Activated naive CD4-positive, alpha-beta T cell treated with anti-CD3 and anti-CD28 coated beads, Interleukin-2, amount 50 U/mL, for 24 hours (primary cell): ENCODE measurements at regions not wholly inside any gene's neighbourhood (a gene's known extent, or its start where the extent isn't known, plus 50 kb on each side); places are given as distances from the start of the nearest gene placed in this dataset.
"Not testable (repeated sequence)": the region's sequence is repeated elsewhere in the genome, so short reads cannot be mapped to it uniquely, and the experiment has no call there.

Experiments
- H3K27ac Mint-ChIP-seq: one replicate; pipeline ENCODE4 v1.8.0; 2021; ENCODE audit warnings: mild to moderate bottlenecking, mixed read lengths
- H3K27me3 Mint-ChIP-seq: one replicate; pipeline ENCODE4 v1.8.0; 2021; ENCODE audit warnings: mixed read lengths
- H3K36me3 Mint-ChIP-seq: one replicate; pipeline ENCODE4 v1.8.0; 2021; ENCODE audit warnings: mixed read lengths
- H3K4me1 Mint-ChIP-seq: one replicate; pipeline ENCODE4 v1.8.0; 2021; ENCODE audit warnings: mixed read lengths
- H3K4me3 Mint-ChIP-seq: one replicate; pipeline ENCODE4 v1.8.0; 2021; ENCODE audit warnings: mild to moderate bottlenecking, mixed read lengths
- H3K9me3 Mint-ChIP-seq: one replicate; pipeline ENCODE4 v1.8.0; 2021; ENCODE audit warnings: mixed read lengths

- Mint-ChIP-seq H3K36me3 (no peaks in the 10 kb centered on the region), H3K27me3 (no peaks in the 10 kb centered on the region), H3K27ac (no peak overlapping the region), H3K4me1 (no peaks in the 10 kb centered on the region), H3K9me3 (peaks cover 1% of the 10 kb centered on the region), H3K4me3 (no peak overlapping the region)
Measured at GRCh38 chr18:34521040-34521439, 189.1 kb upstream of the DTNA start.

DNA sequence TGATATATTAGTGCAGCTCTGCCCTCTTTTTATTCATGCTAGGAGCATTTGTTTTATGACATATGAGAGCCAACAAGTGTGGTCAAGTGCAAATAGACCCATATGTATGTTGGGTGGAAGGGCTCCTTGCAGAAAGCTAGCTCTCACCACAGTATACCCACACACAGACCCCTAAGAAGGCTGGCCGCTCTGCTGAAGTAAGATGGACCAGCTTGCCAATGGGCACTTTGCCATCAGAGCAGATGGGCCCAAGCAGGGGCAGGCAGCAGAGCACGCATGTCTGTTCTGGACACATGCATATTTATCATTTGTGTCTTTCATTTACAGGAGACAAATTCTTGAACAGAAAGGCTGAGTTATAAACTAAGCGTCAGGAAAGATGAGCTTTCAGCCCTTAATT is 187.5 kb upstream of the DTNA start:
- H3K4me1 Mint-ChIP-seq: no peaks in the 10 kb centered on the region
- no peak overlapping the region for H3K4me3 Mint-ChIP-seq
- H3K27ac Mint-ChIP-seq: no peak overlapping the region
- H3K36me3 Mint-ChIP-seq: no peaks in the 10 kb centered on the region
- H3K27me3 Mint-ChIP-seq: no peaks in the 10 kb centered on the region
- no peaks in the 10 kb centered on the region for H3K9me3 Mint-ChIP-seq

DNA sequence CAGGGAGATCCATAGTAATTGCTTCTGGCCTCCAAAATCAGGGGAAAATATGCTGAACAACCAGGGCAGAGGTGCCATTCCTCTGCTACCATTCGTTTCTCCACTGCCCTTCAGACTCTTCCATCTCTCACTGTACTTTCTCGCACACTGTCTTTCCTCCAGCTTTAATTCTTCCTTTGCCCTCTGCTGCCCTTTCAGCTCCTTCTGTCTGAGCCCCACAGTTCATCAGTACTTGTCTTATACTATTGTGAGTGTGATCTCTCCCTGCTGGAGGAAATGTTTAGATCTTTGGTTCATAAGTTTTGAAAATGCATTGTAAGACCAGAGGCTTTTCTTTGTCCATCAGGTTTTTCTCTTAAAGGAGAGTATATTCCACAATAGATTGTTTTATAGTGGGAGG is 184.9 kb upstream of the DTNA start:
- Mint-ChIP-seq H3K4me3 (no peak overlapping the region), H3K27ac (no peak overlapping the region), H3K9me3 (no peaks in the 10 kb centered on the region), H3K27me3 (no peaks in the 10 kb centered on the region), H3K4me1 (no peaks in the 10 kb centered on the region), H3K36me3 (no peaks in the 10 kb centered on the region)

DNA sequence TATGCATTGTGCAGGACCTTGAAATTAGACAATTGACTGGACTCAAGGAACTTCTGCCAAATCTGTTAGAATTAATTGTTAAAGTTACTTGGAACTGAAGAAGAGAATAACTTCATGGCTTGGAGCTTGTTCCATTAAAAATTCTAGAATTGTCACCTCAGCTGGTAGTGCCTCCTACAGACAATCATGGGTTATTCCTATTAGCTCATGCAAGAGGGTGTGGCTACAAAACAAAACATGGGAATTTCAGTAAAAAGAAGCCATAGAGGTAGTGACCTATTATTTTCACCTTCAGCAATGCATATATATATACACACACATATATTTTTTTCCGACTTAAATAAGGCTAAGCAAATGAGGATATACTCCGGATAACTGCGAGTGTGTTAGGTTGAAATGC is 181.9 kb upstream of the DTNA start:
- Mint-ChIP-seq H3K4me3 (no peak overlapping the region), H3K27ac (no peak overlapping the region), H3K27me3 (no peaks in the 10 kb centered on the region), H3K4me1 (no peaks in the 10 kb centered on the region), H3K36me3 (no peaks in the 10 kb centered on the region), H3K9me3 (no peaks in the 10 kb centered on the region)

DNA sequence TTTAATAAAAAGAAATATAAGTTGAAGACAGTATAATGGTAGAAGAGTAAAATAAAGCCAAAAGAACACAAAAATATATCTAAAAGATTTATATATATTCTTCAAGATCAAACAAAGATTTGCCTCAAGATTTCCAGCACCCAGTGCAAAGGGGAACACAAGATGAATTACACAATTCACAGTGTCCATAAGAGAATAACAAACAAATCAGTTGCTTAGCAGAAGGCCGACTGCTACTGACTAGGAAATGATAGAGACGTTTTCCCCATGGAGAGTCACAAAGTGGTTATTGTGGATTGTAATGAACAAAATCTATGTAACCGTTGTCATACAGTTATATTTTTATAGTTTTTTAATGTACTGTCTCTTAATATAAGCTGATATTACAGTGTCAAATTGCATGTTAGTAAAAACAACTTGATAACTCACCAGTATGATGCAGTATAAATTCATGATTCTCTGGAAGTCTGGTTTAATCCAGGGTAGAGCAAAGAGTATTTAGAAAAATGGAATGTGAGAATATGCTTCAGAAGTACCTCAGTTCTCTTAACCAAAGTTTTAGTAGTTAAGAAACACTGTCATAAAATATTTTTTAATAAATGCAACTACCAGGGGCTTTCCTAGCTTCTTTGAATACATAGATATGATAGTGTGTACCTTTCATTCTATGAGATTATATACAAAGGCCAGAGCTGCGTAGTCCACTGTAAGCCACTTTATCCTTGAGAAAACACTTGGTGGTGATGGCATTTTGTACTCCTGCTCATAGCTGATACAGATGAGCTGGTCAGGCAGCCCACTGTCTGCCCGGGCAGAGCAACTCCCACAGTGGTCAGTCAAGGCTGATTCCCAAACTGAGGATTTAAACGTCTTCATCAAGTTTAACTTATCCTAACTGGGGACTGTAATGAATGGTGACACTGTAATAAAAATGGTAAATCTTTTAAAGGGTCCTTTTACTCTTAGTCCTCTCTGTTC is 180.5 kb upstream of the DTNA start:
- H3K27ac Mint-ChIP-seq: no peak overlapping the region
- H3K4me1 Mint-ChIP-seq: no peaks in the 10 kb centered on the region
- H3K9me3 Mint-ChIP-seq: no peaks in the 10 kb centered on the region
- no peaks in the 10 kb centered on the region for H3K36me3 Mint-ChIP-seq
- no peaks in the 10 kb centered on the region for H3K27me3 Mint-ChIP-seq
- H3K4me3 Mint-ChIP-seq: no peak overlapping the region

DNA sequence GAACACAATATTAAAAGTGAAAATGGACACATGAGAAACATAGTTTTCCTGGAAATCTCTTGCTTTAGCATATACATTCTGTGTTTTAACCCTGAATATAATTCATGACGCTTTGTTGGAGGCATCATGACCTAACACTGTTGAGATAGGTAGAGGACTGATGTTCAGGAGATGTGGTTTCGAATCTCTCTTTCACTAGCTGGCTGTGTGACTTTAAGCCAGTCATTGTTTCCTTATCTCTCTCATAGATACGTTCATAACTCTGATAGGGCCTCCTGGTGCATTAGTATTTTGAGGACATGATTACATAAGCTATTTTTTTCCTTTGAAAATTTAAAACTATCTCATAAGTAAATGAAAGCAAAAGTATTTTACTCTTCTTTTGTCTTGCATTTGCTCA is 179.0 kb upstream of the DTNA start:
- H3K36me3 Mint-ChIP-seq: no peaks in the 10 kb centered on the region
- no peak overlapping the region for H3K4me3 Mint-ChIP-seq
- H3K9me3 Mint-ChIP-seq: no peaks in the 10 kb centered on the region
- no peaks in the 10 kb centered on the region for H3K4me1 Mint-ChIP-seq
- no peak overlapping the region for H3K27ac Mint-ChIP-seq
- no peaks in the 10 kb centered on the region for H3K27me3 Mint-ChIP-seq

DNA sequence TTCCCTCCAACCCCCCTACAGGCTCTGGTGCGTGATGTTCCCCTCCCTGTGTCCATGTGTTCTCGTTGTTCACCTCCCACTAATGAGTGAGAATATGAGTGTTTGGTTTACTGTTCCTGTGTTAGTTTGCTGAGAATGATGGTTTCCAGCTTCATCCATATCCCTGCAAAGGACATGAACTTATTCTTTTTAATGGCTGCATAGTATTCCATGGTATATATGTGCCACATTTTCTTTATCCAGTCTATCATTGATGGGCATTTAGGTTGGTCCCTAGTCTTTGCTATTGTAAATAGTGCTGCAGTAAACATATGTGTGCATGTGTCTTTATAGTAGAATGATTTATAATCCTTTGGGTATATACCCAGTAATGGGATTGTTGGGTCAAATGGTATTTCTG is 175.5 kb upstream of the DTNA start:
- not testable (repeated sequence) for H3K27ac Mint-ChIP-seq, H3K36me3 Mint-ChIP-seq, H3K4me3 Mint-ChIP-seq, H3K4me1 Mint-ChIP-seq, H3K27me3 Mint-ChIP-seq, H3K9me3 Mint-ChIP-seq

DNA sequence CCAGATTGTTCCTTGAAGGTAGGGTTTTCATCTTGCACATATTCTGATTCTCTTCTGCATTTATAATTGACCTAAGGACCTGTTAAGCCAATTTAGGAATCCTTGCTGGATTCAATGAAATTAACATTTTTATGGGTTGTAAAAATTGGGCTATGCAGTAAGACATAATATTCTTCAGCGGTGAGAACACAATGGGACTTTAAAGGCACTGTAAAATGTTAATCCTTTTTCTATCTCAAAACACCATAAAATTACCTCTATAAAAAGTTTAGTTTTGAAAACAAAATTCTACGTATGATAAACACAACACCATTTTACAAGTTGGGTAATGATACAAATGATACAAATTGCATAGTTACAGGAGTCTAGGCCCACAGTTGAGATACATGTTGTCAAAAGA is 169.2 kb upstream of the DTNA start:
- Mint-ChIP-seq H3K27ac (no peak overlapping the region), H3K9me3 (no peaks in the 10 kb centered on the region), H3K27me3 (no peaks in the 10 kb centered on the region), H3K36me3 (no peaks in the 10 kb centered on the region), H3K4me3 (no peak overlapping the region), H3K4me1 (no peaks in the 10 kb centered on the region)

- Mint-ChIP-seq H3K36me3 (no peaks in the 10 kb centered on the region), H3K27ac (no peak overlapping the region), H3K9me3 (no peaks in the 10 kb centered on the region), H3K4me3 (no peak overlapping the region), H3K27me3 (no peaks in the 10 kb centered on the region), H3K4me1 (no peaks in the 10 kb centered on the region)
Measured at GRCh38 chr18:34542625-34543024, 167.5 kb upstream of the DTNA start.

- Mint-ChIP-seq H3K27ac (no peak overlapping the region), H3K4me1 (no peaks in the 10 kb centered on the region), H3K27me3 (no peaks in the 10 kb centered on the region), H3K36me3 (no peaks in the 10 kb centered on the region), H3K4me3 (no peak overlapping the region), H3K9me3 (no peaks in the 10 kb centered on the region)
Measured at GRCh38 chr18:34543356-34543755, 166.7 kb upstream of the DTNA start.

DNA sequence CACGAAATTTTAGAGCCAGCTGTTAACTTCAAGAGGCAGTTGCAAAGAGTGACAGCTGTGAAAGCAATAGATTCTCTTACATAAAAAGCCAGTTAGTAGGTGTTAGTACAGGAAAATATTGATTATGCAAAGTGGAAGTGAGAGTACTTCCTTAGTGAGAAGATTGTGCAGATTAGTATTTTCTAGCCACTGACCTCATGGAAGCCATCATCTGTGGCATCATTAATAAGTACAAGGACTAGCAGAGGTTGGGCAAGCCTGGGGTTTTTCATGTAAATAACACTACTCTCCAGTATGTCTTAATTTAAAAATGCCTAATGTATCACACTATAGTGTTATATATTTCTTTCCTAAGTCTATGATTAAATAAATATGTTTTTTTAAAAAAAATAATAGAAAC is 166.2 kb upstream of the DTNA start:
- Mint-ChIP-seq H3K4me3 (no peak overlapping the region), H3K4me1 (no peaks in the 10 kb centered on the region), H3K36me3 (no peaks in the 10 kb centered on the region), H3K9me3 (no peaks in the 10 kb centered on the region), H3K27me3 (no peaks in the 10 kb centered on the region), H3K27ac (no peak overlapping the region)

DNA sequence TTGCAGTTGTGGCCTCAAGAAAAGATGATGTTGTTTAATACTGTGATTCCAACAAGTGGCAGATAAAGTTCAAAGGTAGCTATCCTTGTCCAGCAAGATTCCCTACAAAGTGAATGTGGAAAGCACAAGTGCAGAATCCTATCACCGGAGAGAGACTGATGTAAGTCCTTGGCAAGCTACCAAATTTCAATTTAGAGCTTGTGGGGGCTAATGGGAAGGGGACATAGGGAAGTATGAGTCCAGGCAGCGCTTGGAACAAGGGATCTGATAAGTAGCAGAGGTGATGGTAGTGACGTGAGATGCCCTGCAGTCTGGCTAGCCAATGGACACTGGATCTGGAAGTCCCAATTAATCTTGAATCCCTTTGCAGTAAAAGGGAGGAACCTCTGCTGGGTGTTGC is 165.2 kb upstream of the DTNA start:
- H3K9me3 Mint-ChIP-seq: no peaks in the 10 kb centered on the region
- no peaks in the 10 kb centered on the region for H3K27me3 Mint-ChIP-seq
- H3K4me1 Mint-ChIP-seq: no peaks in the 10 kb centered on the region
- no peak overlapping the region for H3K4me3 Mint-ChIP-seq
- no peak overlapping the region for H3K27ac Mint-ChIP-seq
- no peaks in the 10 kb centered on the region for H3K36me3 Mint-ChIP-seq

DNA sequence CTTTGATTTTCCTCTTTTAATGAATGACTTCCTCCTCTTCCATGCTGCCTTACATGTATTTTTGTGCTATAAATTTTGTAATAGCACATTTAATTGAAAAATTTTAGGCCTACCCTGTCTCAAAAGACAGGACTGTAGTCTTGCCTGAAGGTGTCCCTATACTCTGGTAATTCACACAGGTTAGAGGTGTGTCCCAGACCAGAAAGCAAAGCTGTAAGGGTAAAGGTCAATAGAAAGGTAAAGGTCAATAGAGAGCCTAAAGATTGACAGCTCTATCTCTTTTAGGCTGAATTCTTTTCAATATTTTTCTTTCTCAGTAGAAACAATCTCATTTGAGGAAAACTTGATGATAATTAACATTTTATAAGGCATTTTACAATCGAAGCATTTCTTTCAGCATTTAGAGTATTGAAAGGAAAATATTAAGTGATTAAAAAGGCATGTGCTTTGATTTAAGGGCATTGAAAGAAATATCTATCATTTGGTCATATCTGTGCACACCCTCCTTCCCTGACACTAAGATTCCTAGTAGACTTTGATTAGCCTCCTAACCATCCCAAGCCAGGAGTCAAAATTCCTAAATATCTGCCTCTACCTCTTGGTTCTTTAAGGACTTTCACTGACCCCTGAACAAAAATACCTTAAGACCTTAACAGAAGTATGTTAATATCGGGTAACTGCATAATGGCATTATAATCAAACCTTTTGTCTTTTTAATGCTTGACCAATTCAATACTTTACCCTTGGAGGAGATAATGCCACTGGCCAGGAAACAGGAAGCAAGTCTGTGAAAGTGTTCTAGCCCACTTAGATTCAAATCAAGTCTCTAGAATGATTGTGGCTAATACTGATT is 161.8 kb upstream of the DTNA start:
- Mint-ChIP-seq H3K9me3 (no peaks in the 10 kb centered on the region), H3K27me3 (no peaks in the 10 kb centered on the region), H3K36me3 (no peaks in the 10 kb centered on the region), H3K27ac (no peak overlapping the region), H3K4me3 (no peak overlapping the region), H3K4me1 (no peaks in the 10 kb centered on the region)

GRCh38 chr18:34548973-34549294 is 161.2 kb upstream of the DTNA start:
- Mint-ChIP-seq H3K27ac (no peak overlapping the region), H3K9me3 (no peaks in the 10 kb centered on the region)

DNA sequence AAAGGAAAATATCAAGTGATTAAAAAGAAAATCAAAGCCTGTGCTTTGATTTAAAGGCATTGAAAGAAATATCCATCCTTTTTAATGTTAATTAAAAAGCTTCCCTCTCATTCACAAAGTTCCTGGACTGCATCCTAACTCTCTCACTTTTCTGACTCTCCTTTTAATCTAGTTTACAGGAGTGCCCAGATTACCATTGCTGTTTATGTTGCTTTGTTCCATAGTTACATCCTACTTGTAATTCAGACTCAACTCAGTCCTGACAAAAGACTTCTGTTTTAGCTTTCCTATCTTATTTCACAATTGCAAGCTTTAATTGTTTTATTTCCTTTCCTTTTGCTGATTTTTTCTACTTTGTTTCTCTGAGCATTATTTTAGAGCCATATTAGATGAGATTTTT is 160.7 kb upstream of the DTNA start:
- Mint-ChIP-seq H3K4me3 (no peak overlapping the region), H3K27ac (no peak overlapping the region), H3K4me1 (no peaks in the 10 kb centered on the region), H3K27me3 (no peaks in the 10 kb centered on the region), H3K9me3 (no peaks in the 10 kb centered on the region), H3K36me3 (no peaks in the 10 kb centered on the region)

More at GRCh38 chr18:34548973-34549294, 161.2 kb upstream of the DTNA start:
- no peaks in the 10 kb centered on the region for H3K27me3 Mint-ChIP-seq
- no peaks in the 10 kb centered on the region for H3K36me3 Mint-ChIP-seq
- no peak overlapping the region for H3K4me3 Mint-ChIP-seq
- no peaks in the 10 kb centered on the region for H3K4me1 Mint-ChIP-seq

GRCh38 chr18:34550156-34550555 is 159.9 kb upstream of the DTNA start:
- no peaks in the 10 kb centered on the region for H3K4me1 Mint-ChIP-seq
- H3K27ac Mint-ChIP-seq: no peak overlapping the region
- no peaks in the 10 kb centered on the region for H3K9me3 Mint-ChIP-seq
- H3K36me3 Mint-ChIP-seq: no peaks in the 10 kb centered on the region
- H3K27me3 Mint-ChIP-seq: no peaks in the 10 kb centered on the region
- H3K4me3 Mint-ChIP-seq: no peak overlapping the region
